KOPT-K1 (cell line): ENCODE measurements at regions not wholly inside any gene's neighbourhood (a gene's known extent, or its start where the extent isn't known, plus 50 kb on each side); places are given as distances from the start of the nearest gene placed in this dataset.

Source experiments
- H3K27ac ChIP-seq: fragments of 200-600 bp; sonication (generic); 2 replicates; pipeline ENCODE4 v1.5.1; 2016; ENCODE audit warnings: antibody characterized with exemption, mild to moderate bottlenecking, low read depth, low read length; ENCODE audit not compliant: poor library complexity, severe bottlenecking
- H3K36me3 ChIP-seq: fragments of 200-600 bp; sonication (generic); 2 replicates; pipeline ENCODE4 v1.5.1; 2017; ENCODE audit warnings: antibody characterized with exemption, mild to moderate bottlenecking, low read length, moderate library complexity; ENCODE audit not compliant: insufficient read depth
- H3K9me3 ChIP-seq: fragments of 200-600 bp; sonication (generic); 2 replicates; pipeline ENCODE4 v1.5.1; 2017; ENCODE audit warnings: antibody characterized with exemption, low read length, mild to moderate bottlenecking; ENCODE audit not compliant: insufficient read depth, poor library complexity, severe bottlenecking

GRCh38 chr1:204017032-204017431 is 55.9 kb upstream of the SOX13 start:
- no peak overlapping the region for H3K27ac ChIP-seq
- H3K36me3 ChIP-seq = no peaks in the 10 kb centered on the region
- no peaks in the 10 kb centered on the region for H3K9me3 ChIP-seq

DNA sequence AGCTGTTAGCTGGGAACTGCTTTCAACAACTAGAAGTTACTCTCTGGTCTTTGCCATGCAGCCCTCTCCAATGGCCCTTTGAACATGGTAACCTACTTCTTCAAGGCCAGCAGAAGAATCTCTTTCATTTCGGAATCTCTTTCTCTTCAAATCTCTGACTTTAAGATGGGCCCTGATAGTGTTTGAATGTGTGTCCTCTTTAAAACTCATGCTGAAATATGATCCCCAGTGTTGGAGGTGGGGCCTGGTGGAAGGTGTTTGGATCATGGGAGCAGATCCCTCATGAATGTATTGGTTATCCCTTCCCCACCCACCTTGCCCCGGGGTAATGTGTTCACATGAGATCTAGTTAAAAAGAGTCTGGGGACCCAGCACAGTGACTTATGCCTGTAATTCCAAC is 54.5 kb upstream of the SOX13 start:
- Histone ChIP-seq H3K36me3 (no peaks in the 10 kb centered on the region), H3K9me3 (no peaks in the 10 kb centered on the region), H3K27ac (no peak overlapping the region)
